Activated naive CD8-positive, alpha-beta T cell treated with anti-CD3 and anti-CD28 coated beads, Interleukin-2, amount 50 U/mL, for 24 hours (primary cell): ENCODE measurements at regions not wholly inside any gene's neighbourhood (a gene's known extent, or its start where the extent isn't known, plus 50 kb on each side); places are given as distances from the start of the nearest gene placed in this dataset.

ENCODE experiments used
- ATAC-seq: fragments of 150-1000 bp; cut with Tn5 transposase; one replicate; pipeline ENCODE4 v1.10.0; 2021
- DNase-seq: peaks from one replicate; pipeline ENCODE4 v3.0.0; 2021
- H3K27ac Mint-ChIP-seq: one replicate; pipeline ENCODE4 v1.8.0; 2021; ENCODE audit warnings: mild to moderate bottlenecking, mixed read lengths
- H3K27me3 Mint-ChIP-seq: one replicate; pipeline ENCODE4 v1.8.0; 2021; ENCODE audit warnings: mixed read lengths
- H3K36me3 Mint-ChIP-seq: one replicate; pipeline ENCODE4 v1.8.0; 2021; ENCODE audit warnings: low read depth, mixed read lengths
- H3K4me1 Mint-ChIP-seq: one replicate; pipeline ENCODE4 v1.8.0; 2021; ENCODE audit warnings: mixed read lengths
- H3K4me3 Mint-ChIP-seq: one replicate; pipeline ENCODE4 v1.8.0; 2021; ENCODE audit warnings: mild to moderate bottlenecking, moderate library complexity, mixed read lengths
- H3K9me3 Mint-ChIP-seq: one replicate; pipeline ENCODE4 v1.8.0; 2021; ENCODE audit warnings: mixed read lengths

GRCh38 chr9:113756476-113757192, 119.5 kb upstream of the ZNF618 start:
- H3K9me3 Mint-ChIP-seq, result no peaks in the 10 kb centered on the region
- ATAC-seq (no peak), DNase-seq (no peak)
- H3K4me3 Mint-ChIP-seq, result no peak overlapping the region
- peaks cover 21% of the 10 kb centered on the region for H3K27me3 Mint-ChIP-seq
- H3K36me3 Mint-ChIP-seq, result no peaks in the 10 kb centered on the region
- no peaks in the 10 kb centered on the region for H3K4me1 Mint-ChIP-seq
- H3K27ac Mint-ChIP-seq, result no peak overlapping the region

GRCh38 chr9:113763429-113763828, 112.7 kb upstream of the ZNF618 start:
- Mint-ChIP-seq H3K27me3 (peaks cover 24% of the 10 kb centered on the region), H3K4me3 (no peak overlapping the region), H3K27ac (no peak overlapping the region), H3K9me3 (peaks cover 6% of the 10 kb centered on the region), H3K36me3 (no peaks in the 10 kb centered on the region), H3K4me1 (no peaks in the 10 kb centered on the region)
- ATAC-seq (no peak), DNase-seq (no peak)

- no peak overlapping the region for H3K27ac Mint-ChIP-seq
- H3K36me3 Mint-ChIP-seq, result no peaks in the 10 kb centered on the region
Measured at GRCh38 chr9:113764572-113764971, 111.5 kb upstream of the ZNF618 start.

GRCh38 chr9:113769412-113769811, 106.7 kb upstream of the ZNF618 start:
- DNase-seq (no peak), ATAC-seq (no peak)
- no peak overlapping the region for H3K27ac Mint-ChIP-seq
- no peaks in the 10 kb centered on the region for H3K36me3 Mint-ChIP-seq
- H3K9me3 Mint-ChIP-seq, result peaks cover 6% of the 10 kb centered on the region
- no peaks in the 10 kb centered on the region for H3K4me1 Mint-ChIP-seq
- H3K4me3 Mint-ChIP-seq, result no peak overlapping the region
- peaks cover 18% of the 10 kb centered on the region for H3K27me3 Mint-ChIP-seq

More at GRCh38 chr9:113764572-113764971, 111.5 kb upstream of the ZNF618 start:
- peaks cover 6% of the 10 kb centered on the region for H3K9me3 Mint-ChIP-seq
- H3K4me3 Mint-ChIP-seq, result no peak overlapping the region
- no peak for DNase-seq
- peaks cover 28% of the 10 kb centered on the region for H3K27me3 Mint-ChIP-seq
- H3K4me1 Mint-ChIP-seq, result no peaks in the 10 kb centered on the region
- no peak for ATAC-seq

GRCh38 chr9:113770396-113770795, 105.7 kb upstream of the ZNF618 start:
- Mint-ChIP-seq H3K4me1 (no peaks in the 10 kb centered on the region), H3K36me3 (no peaks in the 10 kb centered on the region), H3K9me3 (peaks cover 6% of the 10 kb centered on the region), H3K4me3 (no peak overlapping the region), H3K27me3 (peaks cover 13% of the 10 kb centered on the region), H3K27ac (no peak overlapping the region)
- ATAC-seq (no peak), DNase-seq (no peak)

GRCh38 chr9:113771199-113771598, 104.9 kb upstream of the ZNF618 start:
- DNase-seq (no peak), ATAC-seq (no peak)
- Mint-ChIP-seq H3K4me3 (no peak overlapping the region), H3K36me3 (no peaks in the 10 kb centered on the region), H3K27ac (no peak overlapping the region), H3K4me1 (no peaks in the 10 kb centered on the region), H3K27me3 (peaks cover 11% of the 10 kb centered on the region), H3K9me3 (peaks cover 4% of the 10 kb centered on the region)

GRCh38 chr9:113772121-113772810, 103.8 kb upstream of the ZNF618 start:
- ATAC-seq (no peak), DNase-seq (no peak)
- Mint-ChIP-seq H3K36me3 (no peaks in the 10 kb centered on the region), H3K4me1 (no peaks in the 10 kb centered on the region), H3K9me3 (no peaks in the 10 kb centered on the region), H3K27ac (no peak overlapping the region), H3K4me3 (no peak overlapping the region), H3K27me3 (peaks cover 8% of the 10 kb centered on the region)

- Mint-ChIP-seq H3K27ac (no peak overlapping the region), H3K36me3 (no peaks in the 10 kb centered on the region), H3K27me3 (no peaks in the 10 kb centered on the region), H3K4me3 (no peak overlapping the region), H3K4me1 (no peaks in the 10 kb centered on the region), H3K9me3 (no peaks in the 10 kb centered on the region)
- no peak for DNase-seq
- no peak for ATAC-seq
Measured at GRCh38 chr9:113774963-113775362, 101.1 kb upstream of the ZNF618 start.

GRCh38 chr9:113775749-113776148, 100.4 kb upstream of the ZNF618 start:
- H3K27me3 Mint-ChIP-seq, result no peaks in the 10 kb centered on the region
- no peaks in the 10 kb centered on the region for H3K9me3 Mint-ChIP-seq
- ATAC-seq (no peak), DNase-seq (no peak)
- H3K36me3 Mint-ChIP-seq, result no peaks in the 10 kb centered on the region
- no peaks in the 10 kb centered on the region for H3K4me1 Mint-ChIP-seq
- H3K27ac Mint-ChIP-seq, result no peak overlapping the region
- H3K4me3 Mint-ChIP-seq, result no peak overlapping the region

GRCh38 chr9:113776194-113776593, 99.9 kb upstream of the ZNF618 start:
- Mint-ChIP-seq H3K9me3 (no peaks in the 10 kb centered on the region), H3K27ac (no peak overlapping the region), H3K4me1 (no peaks in the 10 kb centered on the region), H3K27me3 (no peaks in the 10 kb centered on the region), H3K4me3 (no peak overlapping the region), H3K36me3 (no peaks in the 10 kb centered on the region)
- DNase-seq, result no peak
- ATAC-seq, result no peak

- DNase-seq (no peak), ATAC-seq (no peak)
- H3K4me1 Mint-ChIP-seq, result no peaks in the 10 kb centered on the region
- no peak overlapping the region for H3K27ac Mint-ChIP-seq
- no peaks in the 10 kb centered on the region for H3K9me3 Mint-ChIP-seq
- no peak overlapping the region for H3K4me3 Mint-ChIP-seq
- H3K27me3 Mint-ChIP-seq, result peaks cover 3% of the 10 kb centered on the region
- no peaks in the 10 kb centered on the region for H3K36me3 Mint-ChIP-seq
Measured at GRCh38 chr9:113781381-113781780, 94.7 kb upstream of the ZNF618 start.

- H3K9me3 Mint-ChIP-seq, result no peaks in the 10 kb centered on the region
- peaks cover 3% of the 10 kb centered on the region for H3K27me3 Mint-ChIP-seq
- ATAC-seq (no peak), DNase-seq (no peak)
- H3K4me1 Mint-ChIP-seq, result no peaks in the 10 kb centered on the region
- no peak overlapping the region for H3K27ac Mint-ChIP-seq
- no peaks in the 10 kb centered on the region for H3K36me3 Mint-ChIP-seq
- no peak overlapping the region for H3K4me3 Mint-ChIP-seq
Measured at GRCh38 chr9:113781896-113782295, 94.2 kb upstream of the ZNF618 start.

GRCh38 chr9:113783475-113783874, 92.6 kb upstream of the ZNF618 start:
- no peak for DNase-seq
- Mint-ChIP-seq H3K4me3 (no peak overlapping the region), H3K27me3 (peaks cover 3% of the 10 kb centered on the region), H3K27ac (no peak overlapping the region), H3K9me3 (no peaks in the 10 kb centered on the region), H3K4me1 (no peaks in the 10 kb centered on the region), H3K36me3 (no peaks in the 10 kb centered on the region)
- ATAC-seq, result no peak

GRCh38 chr9:113785334-113785733, 90.8 kb upstream of the ZNF618 start:
- H3K36me3 Mint-ChIP-seq, result no peaks in the 10 kb centered on the region
- H3K27ac Mint-ChIP-seq, result no peak overlapping the region

GRCh38 chr9:113786071-113786470, 90.0 kb upstream of the ZNF618 start:
- DNase-seq, result no peak
- Mint-ChIP-seq H3K27ac (no peak overlapping the region), H3K9me3 (no peaks in the 10 kb centered on the region)

More at GRCh38 chr9:113785334-113785733, 90.8 kb upstream of the ZNF618 start:
- peaks cover 13% of the 10 kb centered on the region for H3K27me3 Mint-ChIP-seq
- no peaks in the 10 kb centered on the region for H3K4me1 Mint-ChIP-seq
- H3K9me3 Mint-ChIP-seq, result no peaks in the 10 kb centered on the region
- ATAC-seq (no peak), DNase-seq (no peak)
- H3K4me3 Mint-ChIP-seq, result no peak overlapping the region

More at GRCh38 chr9:113786071-113786470, 90.0 kb upstream of the ZNF618 start:
- H3K4me3 Mint-ChIP-seq, result no peak overlapping the region
- no peaks in the 10 kb centered on the region for H3K4me1 Mint-ChIP-seq
- ATAC-seq, result no peak
- peaks cover 14% of the 10 kb centered on the region for H3K27me3 Mint-ChIP-seq
- no peaks in the 10 kb centered on the region for H3K36me3 Mint-ChIP-seq
